AG04449 (cell line): ENCODE measurements at regions not wholly inside any gene's neighbourhood (a gene's known extent, or its start where the extent isn't known, plus 50 kb on each side); places are given as distances from the start of the nearest gene placed in this dataset.

Source experiments
- CTCF ChIA-PET: fragments of 350-600 bp; formaldehyde crosslinking; extraction: SDS; loops from one replicate; lab custom pipeline; 2021; ENCODE audit warnings: antibody characterized with exemption; lab: Yijun Ruan, JAX
- POLR2A ChIA-PET: fragments of 400-600, 350-600 bp; formaldehyde crosslinking; extraction: SDS; loops from one replicate; lab custom pipeline; 2020; ENCODE audit warnings: antibody characterized with exemption, inconsistent platforms; lab: Yijun Ruan, JAX
- DNase-seq: peaks from one replicate; pipeline ENCODE4 v3.0.0-alpha.2; 2010; ENCODE audit warnings: low read depth, low spot score
- H3K4me3 ChIP-seq: 2 replicates; pipeline ENCODE4 v1.5.1; 2011; ENCODE audit warnings: low read depth, mild to moderate bottlenecking, control low read depth, low read length
- TF ChIP-seq, protein P1 (sequence below): IDR thresholded peaks from one replicate; pipeline ENCODE4 v1.5.1; 2011; ENCODE audit warnings: mild to moderate bottlenecking, moderate library complexity, low read length, control low read depth, inconsistent platforms; ENCODE audit not compliant: insufficient read depth; ENCODE audit errors: missing control alignments

DNA sequence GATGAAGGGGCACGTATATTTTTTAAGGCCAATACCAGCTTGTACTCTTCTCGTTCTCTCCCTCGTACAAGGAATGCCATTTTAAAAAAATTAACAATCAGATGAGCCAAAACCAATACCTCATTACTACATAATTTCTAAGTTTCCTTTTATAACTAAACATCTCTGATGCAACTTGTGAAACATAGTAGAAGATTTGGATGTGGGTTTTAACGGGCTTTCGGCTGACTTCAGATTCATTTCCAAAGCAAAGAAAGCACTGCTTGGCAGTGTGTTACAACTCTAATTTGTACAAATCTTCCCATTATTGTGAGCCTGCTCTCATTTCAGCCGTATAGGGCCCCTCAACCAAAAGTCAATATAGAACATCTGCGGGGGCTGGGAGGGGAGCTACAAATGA is 99.1 kb upstream of the TMCC3 start:
- TF ChIP-seq, protein P1, sequence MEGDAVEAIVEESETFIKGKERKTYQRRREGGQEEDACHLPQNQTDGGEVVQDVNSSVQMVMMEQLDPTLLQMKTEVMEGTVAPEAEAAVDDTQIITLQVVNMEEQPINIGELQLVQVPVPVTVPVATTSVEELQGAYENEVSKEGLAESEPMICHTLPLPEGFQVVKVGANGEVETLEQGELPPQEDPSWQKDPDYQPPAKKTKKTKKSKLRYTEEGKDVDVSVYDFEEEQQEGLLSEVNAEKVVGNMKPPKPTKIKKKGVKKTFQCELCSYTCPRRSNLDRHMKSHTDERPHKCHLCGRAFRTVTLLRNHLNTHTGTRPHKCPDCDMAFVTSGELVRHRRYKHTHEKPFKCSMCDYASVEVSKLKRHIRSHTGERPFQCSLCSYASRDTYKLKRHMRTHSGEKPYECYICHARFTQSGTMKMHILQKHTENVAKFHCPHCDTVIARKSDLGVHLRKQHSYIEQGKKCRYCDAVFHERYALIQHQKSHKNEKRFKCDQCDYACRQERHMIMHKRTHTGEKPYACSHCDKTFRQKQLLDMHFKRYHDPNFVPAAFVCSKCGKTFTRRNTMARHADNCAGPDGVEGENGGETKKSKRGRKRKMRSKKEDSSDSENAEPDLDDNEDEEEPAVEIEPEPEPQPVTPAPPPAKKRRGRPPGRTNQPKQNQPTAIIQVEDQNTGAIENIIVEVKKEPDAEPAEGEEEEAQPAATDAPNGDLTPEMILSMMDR, result no peak
- no peak for DNase-seq
- CTCF ChIA-PET, result no interaction called here
- no peak overlapping the region for H3K4me3 ChIP-seq
- POLR2A ChIA-PET, result no interaction called here

DNA sequence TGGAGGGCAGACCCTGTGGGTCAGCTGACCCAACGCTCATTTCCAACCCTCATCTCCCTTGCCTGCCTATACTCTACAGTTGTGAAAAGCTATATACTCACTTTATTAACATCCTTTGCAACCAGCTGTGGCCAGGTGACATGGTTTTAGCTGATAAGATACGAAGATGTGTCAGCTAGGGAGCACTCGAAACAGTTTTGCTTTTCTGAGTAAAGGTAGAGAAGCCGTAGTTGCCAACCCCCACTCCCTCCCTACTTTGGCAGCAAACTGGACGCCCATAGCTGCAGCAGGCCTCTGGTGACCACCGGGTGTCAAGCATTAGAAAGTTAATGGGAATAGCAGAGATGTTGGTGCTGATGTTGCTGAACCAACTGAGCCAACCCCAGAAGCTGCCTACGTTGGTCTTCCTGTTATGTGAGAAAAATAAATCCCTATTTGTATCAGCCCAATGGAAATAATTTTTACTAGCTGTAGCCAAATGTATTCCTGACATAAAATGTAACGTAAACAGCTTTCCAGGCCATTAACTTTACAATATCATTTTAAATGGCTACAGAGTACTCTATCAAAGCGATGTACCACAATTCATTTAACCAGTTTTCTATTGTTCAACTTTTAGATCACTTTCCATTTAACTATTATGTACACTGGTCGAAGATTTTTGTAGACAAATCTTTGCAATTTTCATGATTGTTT is 98.5 kb upstream of the TMCC3 start:
- ChIA-PET POLR2A (no interaction called here), CTCF (no interaction called here)
- H3K4me3 ChIP-seq, result no peak overlapping the region
- TF ChIP-seq, protein P1, result no peak
- no peak for DNase-seq

DNA sequence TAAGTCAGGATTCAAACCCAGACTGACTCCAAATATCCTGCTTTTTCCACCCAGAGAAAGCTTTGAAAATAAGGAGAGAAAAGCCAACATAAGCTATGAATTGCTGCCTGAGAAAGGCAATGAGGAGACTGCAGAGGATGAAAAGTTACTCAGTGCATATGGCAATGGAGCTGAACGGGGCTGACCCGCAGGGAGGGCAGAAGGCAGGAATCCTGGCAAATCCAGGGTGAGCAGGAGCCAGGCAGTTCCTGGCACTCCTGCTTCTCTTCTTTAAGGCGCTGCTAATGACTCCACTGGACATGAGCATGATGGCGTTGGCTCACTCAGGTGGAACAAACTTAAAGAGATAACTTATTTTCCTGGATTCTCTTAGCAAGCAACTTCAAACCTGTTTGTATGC is 95.2 kb upstream of the TMCC3 start:
- no peak overlapping the region for H3K4me3 ChIP-seq
- TF ChIP-seq, protein P1, result no peak
- ChIA-PET POLR2A (no interaction called here), CTCF (interaction anchor here (1.3 kb wide), 1 partner anchor 10 kb away, joined by 4 read pairs; no protein-coding TSS in a partner anchor)
- no peak for DNase-seq

DNA sequence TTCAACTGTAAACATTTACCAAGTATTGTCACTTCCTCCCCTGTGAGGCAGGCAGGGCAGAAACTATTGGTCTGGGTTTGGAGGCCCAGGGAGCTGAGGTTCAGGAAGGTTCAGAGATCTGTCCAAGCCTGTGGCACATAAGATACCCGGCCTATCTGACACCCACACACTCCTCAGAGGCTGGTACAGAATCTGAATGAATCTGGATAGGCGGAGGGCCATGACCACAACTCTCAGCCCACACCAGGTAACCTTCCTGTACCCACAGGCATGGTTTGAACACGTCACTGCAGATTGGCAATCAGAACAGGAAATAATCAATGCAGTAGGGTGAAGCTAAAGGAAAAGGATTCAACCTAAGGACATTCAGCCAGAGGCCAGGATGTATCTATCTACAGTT is 92.8 kb upstream of the TMCC3 start:
- H3K4me3 ChIP-seq, result no peak overlapping the region
- POLR2A ChIA-PET, result no interaction called here
- no peak for DNase-seq
- CTCF ChIA-PET, result no interaction called here
- TF ChIP-seq, protein P1, result no peak

DNA sequence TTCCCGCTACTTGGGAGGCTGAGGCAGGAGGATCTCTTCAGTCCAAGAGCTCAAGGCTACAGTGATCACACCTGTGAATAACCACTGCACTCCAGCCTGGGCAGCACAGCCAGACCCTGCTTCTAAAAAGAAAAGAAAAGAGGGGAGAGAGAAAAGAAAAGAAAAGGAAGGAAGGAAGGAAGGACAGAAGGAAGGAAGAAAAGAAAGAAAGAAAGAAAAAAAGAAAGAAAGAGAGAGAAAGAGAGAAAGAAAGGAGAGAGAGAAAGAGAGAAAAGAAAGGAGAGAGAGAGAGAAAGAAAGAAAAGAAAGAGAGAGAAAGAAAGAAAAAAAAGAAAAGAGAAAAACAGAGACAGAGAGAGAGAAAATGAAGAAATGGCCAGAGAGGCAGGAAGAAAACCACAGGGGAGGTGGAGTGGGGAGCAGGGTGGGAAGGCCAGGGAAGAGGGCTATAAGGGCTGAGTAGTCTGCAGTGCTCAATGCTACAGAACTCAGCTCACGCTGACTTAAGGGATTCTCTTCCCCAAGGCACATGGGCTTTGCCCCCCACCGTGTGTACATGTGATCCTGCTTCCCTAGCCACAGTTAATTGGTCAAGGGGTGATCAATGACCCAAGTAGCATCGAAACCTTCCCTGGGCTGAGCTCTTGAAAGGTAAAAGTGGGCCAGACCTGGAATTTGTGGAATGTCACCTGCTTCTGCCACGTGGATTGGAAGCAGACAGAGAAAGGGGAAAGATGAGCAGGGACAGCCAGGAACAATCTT is 90.4 kb upstream of the TMCC3 start:
- no peak overlapping the region for H3K4me3 ChIP-seq
- DNase-seq, result no peak
- TF ChIP-seq, protein P1, result no peak
- ChIA-PET POLR2A (no interaction called here), CTCF (interaction anchor here (0.6 kb wide), 1 partner anchor 589 kb away, joined by 3 read pairs; no protein-coding TSS in a partner anchor)

DNA sequence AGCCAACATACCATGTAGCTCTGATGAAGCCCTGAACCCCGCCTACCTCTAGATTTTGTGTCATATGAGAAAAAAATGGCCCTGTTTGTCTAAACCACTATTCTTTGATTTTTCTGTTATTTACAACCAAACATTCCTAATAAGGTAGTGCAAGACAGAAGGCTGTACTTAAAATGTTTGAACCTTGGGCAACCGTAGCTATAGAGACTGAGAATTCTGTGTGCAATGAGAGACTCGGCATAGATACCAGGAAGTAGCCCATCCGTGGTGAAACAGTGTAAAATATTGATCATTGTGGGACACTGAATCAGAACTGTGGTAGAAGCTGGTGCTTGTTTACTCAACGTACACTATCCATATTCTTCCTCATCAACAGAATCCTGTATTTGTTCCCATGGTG is 86.5 kb upstream of the TMCC3 start:
- POLR2A ChIA-PET, result no interaction called here
- CTCF ChIA-PET, result no interaction called here
- H3K4me3 ChIP-seq, result no peak overlapping the region
- no peak for DNase-seq
- TF ChIP-seq, protein P1, result no peak
